HepG2 (cell line): ENCODE measurements at regions not wholly inside any gene's neighbourhood (a gene's known extent, or its start where the extent isn't known, plus 50 kb on each side); places are given as distances from the start of the nearest gene placed in this dataset.

ENCODE experiments used
- ATAC-seq: fragments of 200-7000 bp; cut with Tn5 transposase; 3 replicates; pipeline ENCODE4 v1.9.1; 2020; ENCODE audit warnings: mild to moderate bottlenecking, moderate library complexity
- BruUV-seq: library from RNA; stranded (reverse); fragments of 400-500 nt; replicated peaks from 2 replicates; lab custom pipeline; 2021; lab: Mats Ljungman, UMichigan
- CTCF ChIA-PET: fragments of 300-600 bp; formaldehyde crosslinking; extraction: SDS; loops from one replicate; lab custom pipeline; 2021; ENCODE audit warnings: low total read pairs, inconsistent platforms, low intra/inter-chr PET ratio; lab: Yijun Ruan, JAX
- POLR2A ChIA-PET: fragments of 350-600 bp; sonication (Branson Sonifier 250); formaldehyde crosslinking; loops from one replicate; lab custom pipeline; 2020; ENCODE audit warnings: antibody characterized with exemption, inconsistent platforms; lab: Yijun Ruan, JAX
- DNase-seq: peaks from one replicate; pipeline ENCODE4 v3.0.0-alpha.2; 2015; ENCODE audit warnings: low spot score
- FAIRE-seq: peaks from 3 replicates; lab custom pipeline; 2011; peaks lifted over from hg19 to GRCh38; lab: Jason Lieb, UNC
- H2AFZ ChIP-seq: one replicate; pipeline ENCODE4 v1.6.1; 2011; ENCODE audit warnings: low read length, inconsistent platforms
- H3K27ac ChIP-seq: fragments of 300-600 bp; 3 replicates; pipeline ENCODE4 v1.8.0; 2011; ENCODE audit warnings: mixed run types, mild to moderate bottlenecking, mixed read lengths, low read length, inconsistent platforms; ENCODE audit not compliant: insufficient read depth; ENCODE audit errors: extremely low read length
- H3K27me3 ChIP-seq, 2 experiments: fragments of 200-600 bp in 1 of 2; 2 replicates in 1 of 2; 3 replicates in 1 of 2; pipeline versions ENCODE4 v1.6.0 to v1.8.0; 2011; ENCODE audit warnings: low read length in 2 of 2, mild to moderate bottlenecking in 2 of 2, moderate library complexity in 2 of 2, inconsistent platforms in 1 of 2; ENCODE audit not compliant: insufficient read depth in 2 of 2, control insufficient read depth in 1 of 2
- H3K36me3 ChIP-seq, 2 experiments: fragments of 200-600 bp in 1 of 2; replicated peaks in 1 of 2; 2 replicates in 1 of 2; 3 replicates in 1 of 2; pipeline versions ENCODE4 v1.5.1 to v1.8.0; 2011; ENCODE audit warnings: low read length in 2 of 2, inconsistent platforms in 1 of 2; ENCODE audit not compliant: insufficient read depth in 2 of 2, control insufficient read depth in 1 of 2
- H3K4me1 ChIP-seq: 2 replicates; pipeline ENCODE4 v1.5.1; 2012; ENCODE audit warnings: low read length, inconsistent platforms; ENCODE audit not compliant: insufficient read depth
- H3K4me2 ChIP-seq: 2 replicates; pipeline ENCODE4 v1.6.0; 2011; ENCODE audit warnings: low read depth, low read length, inconsistent platforms
- H3K4me3 ChIP-seq, 3 experiments: fragments of 200-600 bp in 1 of 3; sonication (generic), shearing (Covaris generic) in 1 of 3; replicated peaks in 1 of 3; 2 replicates each; pipeline ENCODE4 v1.5.1; 2011 to 2016; ENCODE audit warnings: low read length in 3 of 3, inconsistent platforms in 2 of 3, low read depth in 2 of 3, mild to moderate bottlenecking in 2 of 3, control low read depth in 1 of 3, mixed read lengths in 1 of 3; ENCODE audit not compliant: insufficient read depth in 1 of 3
- H3K79me2 ChIP-seq: one replicate; pipeline ENCODE4 v1.6.1; 2011; ENCODE audit warnings: low read length, inconsistent platforms; ENCODE audit not compliant: insufficient read depth
- H3K9ac ChIP-seq: 2 replicates; pipeline ENCODE4 v1.6.0; 2011; ENCODE audit warnings: mild to moderate bottlenecking, low read depth, low read length, inconsistent platforms; ENCODE audit not compliant: insufficient read depth
- H3K9me3 ChIP-seq: 2 replicates; pipeline ENCODE4 v1.5.1; 2012; ENCODE audit warnings: mild to moderate bottlenecking, low read length
- H4K20me1 ChIP-seq: 2 replicates; pipeline ENCODE4 v1.6.0; 2011; ENCODE audit warnings: inconsistent platforms, mild to moderate bottlenecking, low read length, moderate library complexity; ENCODE audit not compliant: insufficient read depth
- AHR ChIP-seq: IDR thresholded peaks from 2 replicates; pipeline ENCODE4 v1.6.1; 2018; ENCODE audit warnings: missing genetic modification reagents, missing compliant biosample characterization
- GPN1 ChIP-seq: sonication (generic); formaldehyde crosslinking; IDR thresholded peaks from 2 replicates; pipeline ENCODE4 v1.5.1; 2020; ENCODE audit warnings: missing genetic modification reagents, borderline replicate concordance
- HES4 ChIP-seq: sonication (generic); formaldehyde crosslinking; IDR thresholded peaks from 2 replicates; pipeline ENCODE4 v1.9.0; 2021; ENCODE audit warnings: mild to moderate bottlenecking, missing genetic modification reagents, borderline replicate concordance
- HNF4A ChIP-seq: sonication (generic); formaldehyde crosslinking; IDR thresholded peaks from 2 replicates; pipeline ENCODE4 v1.4.0; 2020; ENCODE audit warnings: missing genetic modification reagents
- NCOA1 ChIP-seq: sonication (generic); formaldehyde crosslinking; IDR thresholded peaks from 2 replicates; pipeline ENCODE4 v1.9.0; 2021; ENCODE audit warnings: missing genetic modification reagents
- NKX3-1 ChIP-seq: sonication (generic); formaldehyde crosslinking; IDR thresholded peaks from 2 replicates; pipeline ENCODE4 v1.5.0; 2020; ENCODE audit warnings: missing genetic modification reagents
- NR2F6 ChIP-seq, 2 experiments: IDR thresholded peaks; 2 replicates each; pipeline ENCODE4 v1.6.1; 2016; ENCODE audit warnings: antibody characterized with exemption in 1 of 2, mild to moderate bottlenecking in 1 of 2
- RNF2 ChIP-seq: fragments of 450-650 bp; conservative IDR thresholded peaks from 2 replicates; pipeline ENCODE4 v1.6.1; 2016; ENCODE audit warnings: low read depth
- RNF219 ChIP-seq: sonication (generic); formaldehyde crosslinking; IDR thresholded peaks from 2 replicates; pipeline ENCODE4 v1.5.0; 2020; ENCODE audit warnings: mild to moderate bottlenecking, missing genetic modification reagents
- SMAD1 ChIP-seq: sonication (generic); formaldehyde crosslinking; IDR thresholded peaks from 2 replicates; pipeline ENCODE4 v1.4.0; 2020; ENCODE audit warnings: missing genetic modification reagents, low read depth, mild to moderate bottlenecking, borderline replicate concordance
- SNRNP70 ChIP-seq: fragments of 200-400 bp; formaldehyde crosslinking; IDR thresholded peaks from 2 replicates; pipeline ENCODE4 v1.6.1; 2017; ENCODE audit warnings: mild to moderate bottlenecking, low read depth, low read length, moderate library complexity
- SSRP1 ChIP-seq: IDR thresholded peaks from 2 replicates; pipeline ENCODE4 v1.6.1; 2016; ENCODE audit warnings: control low read depth
- ZBTB7A ChIP-seq: sonication (generic); formaldehyde crosslinking; IDR thresholded peaks from 2 replicates; pipeline ENCODE4 v1.8.0; 2022; ENCODE audit warnings: mild to moderate bottlenecking, missing genetic modification reagents
- ZNF138 ChIP-seq: sonication (generic); formaldehyde crosslinking; IDR thresholded peaks from 2 replicates; pipeline ENCODE4 v1.5.0; 2020; ENCODE audit warnings: mild to moderate bottlenecking, low read depth, missing genetic modification reagents
- ZNF354B ChIP-seq: sonication (generic); formaldehyde crosslinking; IDR thresholded peaks from 2 replicates; pipeline ENCODE4 v1.8.0; 2022; ENCODE audit warnings: mild to moderate bottlenecking, missing genetic modification reagents
- ZNF367 ChIP-seq: sonication (generic); formaldehyde crosslinking; IDR thresholded peaks from 2 replicates; pipeline ENCODE4 v1.4.0; 2020; ENCODE audit warnings: missing genetic modification reagents, borderline replicate concordance
- ZNF660 ChIP-seq: sonication (generic); formaldehyde crosslinking; IDR thresholded peaks from 2 replicates; pipeline ENCODE4 v1.5.1; 2020; ENCODE audit warnings: mild to moderate bottlenecking, low read depth, missing genetic modification reagents, borderline replicate concordance
- WGBS: methylation state at CpG from one replicate; pipeline ENCODE4 v1.1.6; 2017; ENCODE audit warnings: low lambda C conversion rate; 5-methylcytosine and 5-hydroxymethylcytosine counted together
- in situ Hi-C: cut with HindIII; loops from 2 replicates; pipeline ENCODE4 v1.10.0; 2017; ENCODE audit warnings: low pct_unique_long_range_greater_than_20kb; ENCODE audit not compliant: extremely low pct_ligation_motif_present
- intact Hi-C: fragments of 100-400 bp; cut with micrococcal nuclease; formaldehyde crosslinking; loops from one replicate; pipeline ENCODE4 v1.10.0; 2022; ENCODE audit not compliant: unreplicated experiment

GRCh38 chr6:72534236-72534635 lies 87.6 kb upstream of the KCNQ5 start:
- H3K4me3 ChIP-seq, result no peak overlapping the region
- DNase-seq (no peak), FAIRE-seq (no peak)
- no peak overlapping the region for H3K9ac ChIP-seq
- H3K36me3 ChIP-seq, result no peaks in the 10 kb centered on the region
- intact Hi-C loops, result no loop called here
- H3K9me3 ChIP-seq, result no peaks in the 10 kb centered on the region
- no peak overlapping the region for H3K27ac ChIP-seq
- no TSS peak for BruUV-seq
- H3K79me2 ChIP-seq, result no peaks in the 10 kb centered on the region
- H3K4me1 ChIP-seq, result no peaks in the 10 kb centered on the region
- TF ChIP-seq HNF4A (no peak), GPN1 (CRISPR knock-in tag) (no peak), RNF2 (no peak), ZBTB7A (CRISPR knock-in tag) (no peak), ZNF354B (no peak), NR2F6 (IDR thresholded peaks at IDR 0.05) (no peak), NR2F6 (CRISPR knock-in tag; IDR thresholded peaks at IDR 0.05) (no peak), ZNF367 (CRISPR knock-in tag) (no peak), RNF219 (no peak)
- TF ChIP-seq, all 625 proteins: peak for 0
- H3K4me2 ChIP-seq, result no peak overlapping the region
- H2AFZ ChIP-seq, result no peak overlapping the region
- H3K27me3 ChIP-seq, result no peaks in the 10 kb centered on the region; a peak in 1 of 5 replicates
- ChIA-PET CTCF (no interaction called here), POLR2A (no interaction called here)
- ATAC-seq, result no peak
- H4K20me1 ChIP-seq, result no peaks in the 10 kb centered on the region
- in situ Hi-C loops, result no loop called here

- Histone ChIP-seq H3K36me3 (no peaks in the 10 kb centered on the region), H3K79me2 (no peaks in the 10 kb centered on the region), H3K4me3 (no peak overlapping the region)
- POLR2A ChIA-PET, result no interaction called here
- BruUV-seq, result no TSS peak
- TF ChIP-seq HES4 (CRISPR knock-in tag) (no peak), NCOA1 (CRISPR knock-in tag) (no peak), ZNF660 (CRISPR knock-in tag) (no peak), SMAD1 (CRISPR knock-in tag) (no peak), AHR (CRISPR knock-in tag) (no peak), SSRP1 (CRISPR knock-in tag) (no peak), SNRNP70 (no peak), ZNF138 (CRISPR knock-in tag) (no peak), NKX3-1 (CRISPR knock-in tag) (no peak)
- TF ChIP-seq, all 625 proteins: peak for 0
- Histone ChIP-seq H3K27me3 (no peaks in the 10 kb centered on the region), H3K27ac (no peak overlapping the region), H3K9me3 (no peaks in the 10 kb centered on the region), H3K4me1 (no peaks in the 10 kb centered on the region), H3K9ac (no peak overlapping the region), H2AFZ (no peak overlapping the region), H4K20me1 (no peaks in the 10 kb centered on the region), H3K4me2 (no peak overlapping the region)
- FAIRE-seq, result no peak
- no peak for DNase-seq
- CTCF ChIA-PET, result no interaction called here
- 1% methylated on average over 3 of the region's 3 CpGs for WGBS
- in situ Hi-C loops, result no loop called here
- intact Hi-C loops, result no loop called here
- ATAC-seq, result no peak
These were observed 86.7 kb upstream of the KCNQ5 start for GRCh38 chr6:72535124-72535523.
